ENCODE measurements at regions not wholly inside any gene's neighbourhood (a gene's known extent, or its start where the extent isn't known, plus 50 kb on each side); places are given as distances from the start of the nearest gene placed in this dataset.

DNA sequence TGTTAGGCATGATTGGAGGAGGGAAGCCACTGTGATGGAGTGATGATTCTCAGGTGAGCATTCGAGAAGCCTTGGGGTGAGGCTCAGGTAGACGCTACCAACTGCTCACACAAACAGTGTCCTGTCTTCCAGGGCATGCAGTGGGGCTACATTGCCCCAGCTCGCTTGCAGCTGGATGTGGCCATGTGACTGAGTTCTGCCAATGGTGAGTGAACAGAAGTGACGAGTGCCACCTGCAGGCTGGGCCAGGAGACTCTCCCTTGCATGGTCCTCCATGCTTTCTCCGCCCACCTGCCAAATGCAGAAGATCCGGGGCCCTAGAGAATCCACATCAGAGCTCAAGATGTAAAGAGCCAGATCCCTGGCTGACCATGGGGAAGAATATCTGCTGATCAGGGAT is 195.9 kb downstream of the BCR start:
- intact Hi-C loops (cut with micrococcal nuclease; ENCODE audit: unreplicated experiment): no loop called here
- no peak overlapping the region for H3K4me3 ChIP-seq (replicated peaks in 1 of 3; ENCODE audit: insufficient read depth in 1 of 3, low read depth in 2 of 3, low read length in 3 of 3)
- no peaks in the 10 kb centered on the region for H3K9me3 ChIP-seq (ENCODE audit: low read length)
- 6% methylated on average over 3 of the region's 6 CpGs for WGBS (ENCODE audit: low lambda C conversion rate)
- in situ Hi-C loops (cut with HindIII; ENCODE audit: extremely low pct_ligation_motif_present, low pct_unique_long_range_greater_than_20kb): loop anchor here (25.0 kb wide), 1 partner anchor 414 kb away; no protein-coding TSS in a partner anchor
- ChIA-PET POLR2A (no interaction called here), CTCF (ENCODE audit: low intra/inter-chr PET ratio, low total read pairs) (interaction anchor here (1.2 kb wide), 1 partner anchor 60 kb away, joined by 3 read pairs; no protein-coding TSS in a partner anchor)
- H3K27ac ChIP-seq (ENCODE audit: extremely low read length, insufficient read depth, low read length): no peak overlapping the region
- FAIRE-seq: no peak
- H3K4me1 ChIP-seq (ENCODE audit: insufficient read depth, low read length): no peaks in the 10 kb centered on the region
- H2AFZ ChIP-seq (ENCODE audit: low read length): no peak overlapping the region
- H3K36me3 ChIP-seq (replicated peaks in 1 of 2; ENCODE audit: control insufficient read depth in 1 of 2, insufficient read depth in 2 of 2, low read length in 2 of 2): no peaks in the 10 kb centered on the region
- no peaks in the 10 kb centered on the region for H3K79me2 ChIP-seq (ENCODE audit: insufficient read depth, low read length)
- ATAC-seq: peak; percentile 83
- no TSS peak for BruUV-seq (replicated peaks)
- H3K4me2 ChIP-seq (ENCODE audit: low read depth, low read length): no peak overlapping the region
- no peaks in the 10 kb centered on the region; a peak in 1 of 5 replicates for H3K27me3 ChIP-seq (ENCODE audit: control insufficient read depth in 1 of 2, insufficient read depth in 2 of 2, low read length in 2 of 2)
- H4K20me1 ChIP-seq (ENCODE audit: insufficient read depth, low read length): no peaks in the 10 kb centered on the region
- H3K9ac ChIP-seq (ENCODE audit: insufficient read depth, low read depth, low read length): no peak overlapping the region
- peak; percentile 18 for DNase-seq (ENCODE audit: low spot score)
- TF ChIP-seq, protein P1, sequence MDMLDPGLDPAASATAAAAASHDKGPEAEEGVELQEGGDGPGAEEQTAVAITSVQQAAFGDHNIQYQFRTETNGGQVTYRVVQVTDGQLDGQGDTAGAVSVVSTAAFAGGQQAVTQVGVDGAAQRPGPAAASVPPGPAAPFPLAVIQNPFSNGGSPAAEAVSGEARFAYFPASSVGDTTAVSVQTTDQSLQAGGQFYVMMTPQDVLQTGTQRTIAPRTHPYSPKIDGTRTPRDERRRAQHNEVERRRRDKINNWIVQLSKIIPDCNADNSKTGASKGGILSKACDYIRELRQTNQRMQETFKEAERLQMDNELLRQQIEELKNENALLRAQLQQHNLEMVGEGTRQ (IDR thresholded peaks at IDR 0.05; ENCODE audit: low read depth, low read length): peak; percentile 76
- TF ChIP-seq, protein P1 (CRISPR knock-in tag; IDR thresholded peaks at IDR 0.05; ENCODE audit: borderline replicate concordance): peak; percentile 85; the same call in 1 of the 2 replicates
- TF ChIP-seq ZNF180 (CRISPR knock-in tag; IDR thresholded peaks at IDR 0.05; ENCODE audit: borderline replicate concordance, low read depth) (no peak), ZNF337 (CRISPR knock-in tag; IDR thresholded peaks at IDR 0.05; ENCODE audit: borderline replicate concordance, low read depth) (no peak), ESRRA (CRISPR knock-in tag; IDR thresholded peaks at IDR 0.05; ENCODE audit: low read depth) (no peak), ZBTB2 (CRISPR knock-in tag; IDR thresholded peaks at IDR 0.05; ENCODE audit: low read depth) (no peak), ZNF317 (CRISPR knock-in tag; IDR thresholded peaks at IDR 0.05) (no peak), RFX1 (IDR thresholded peaks at IDR 0.05) (no peak), ZNF556 (CRISPR knock-in tag; IDR thresholded peaks at IDR 0.05; ENCODE audit: borderline replicate concordance) (no peak), NFYC (CRISPR knock-in tag; IDR thresholded peaks at IDR 0.05) (peak; percentile 78), ZNF549 (CRISPR knock-in tag; IDR thresholded peaks at IDR 0.05) (no peak), ELF1 (CRISPR knock-in tag; IDR thresholded peaks at IDR 0.05) (no peak)
- TF ChIP-seq, protein P2, sequence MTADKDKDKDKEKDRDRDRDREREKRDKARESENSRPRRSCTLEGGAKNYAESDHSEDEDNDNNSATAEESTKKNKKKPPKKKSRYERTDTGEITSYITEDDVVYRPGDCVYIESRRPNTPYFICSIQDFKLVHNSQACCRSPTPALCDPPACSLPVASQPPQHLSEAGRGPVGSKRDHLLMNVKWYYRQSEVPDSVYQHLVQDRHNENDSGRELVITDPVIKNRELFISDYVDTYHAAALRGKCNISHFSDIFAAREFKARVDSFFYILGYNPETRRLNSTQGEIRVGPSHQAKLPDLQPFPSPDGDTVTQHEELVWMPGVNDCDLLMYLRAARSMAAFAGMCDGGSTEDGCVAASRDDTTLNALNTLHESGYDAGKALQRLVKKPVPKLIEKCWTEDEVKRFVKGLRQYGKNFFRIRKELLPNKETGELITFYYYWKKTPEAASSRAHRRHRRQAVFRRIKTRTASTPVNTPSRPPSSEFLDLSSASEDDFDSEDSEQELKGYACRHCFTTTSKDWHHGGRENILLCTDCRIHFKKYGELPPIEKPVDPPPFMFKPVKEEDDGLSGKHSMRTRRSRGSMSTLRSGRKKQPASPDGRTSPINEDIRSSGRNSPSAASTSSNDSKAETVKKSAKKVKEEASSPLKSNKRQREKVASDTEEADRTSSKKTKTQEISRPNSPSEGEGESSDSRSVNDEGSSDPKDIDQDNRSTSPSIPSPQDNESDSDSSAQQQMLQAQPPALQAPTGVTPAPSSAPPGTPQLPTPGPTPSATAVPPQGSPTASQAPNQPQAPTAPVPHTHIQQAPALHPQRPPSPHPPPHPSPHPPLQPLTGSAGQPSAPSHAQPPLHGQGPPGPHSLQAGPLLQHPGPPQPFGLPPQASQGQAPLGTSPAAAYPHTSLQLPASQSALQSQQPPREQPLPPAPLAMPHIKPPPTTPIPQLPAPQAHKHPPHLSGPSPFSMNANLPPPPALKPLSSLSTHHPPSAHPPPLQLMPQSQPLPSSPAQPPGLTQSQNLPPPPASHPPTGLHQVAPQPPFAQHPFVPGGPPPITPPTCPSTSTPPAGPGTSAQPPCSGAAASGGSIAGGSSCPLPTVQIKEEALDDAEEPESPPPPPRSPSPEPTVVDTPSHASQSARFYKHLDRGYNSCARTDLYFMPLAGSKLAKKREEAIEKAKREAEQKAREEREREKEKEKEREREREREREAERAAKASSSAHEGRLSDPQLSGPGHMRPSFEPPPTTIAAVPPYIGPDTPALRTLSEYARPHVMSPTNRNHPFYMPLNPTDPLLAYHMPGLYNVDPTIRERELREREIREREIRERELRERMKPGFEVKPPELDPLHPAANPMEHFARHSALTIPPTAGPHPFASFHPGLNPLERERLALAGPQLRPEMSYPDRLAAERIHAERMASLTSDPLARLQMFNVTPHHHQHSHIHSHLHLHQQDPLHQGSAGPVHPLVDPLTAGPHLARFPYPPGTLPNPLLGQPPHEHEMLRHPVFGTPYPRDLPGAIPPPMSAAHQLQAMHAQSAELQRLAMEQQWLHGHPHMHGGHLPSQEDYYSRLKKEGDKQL (CRISPR knock-in tag; IDR thresholded peaks at IDR 0.05; ENCODE audit: low read depth): no peak
- TF ChIP-seq, protein P3, sequence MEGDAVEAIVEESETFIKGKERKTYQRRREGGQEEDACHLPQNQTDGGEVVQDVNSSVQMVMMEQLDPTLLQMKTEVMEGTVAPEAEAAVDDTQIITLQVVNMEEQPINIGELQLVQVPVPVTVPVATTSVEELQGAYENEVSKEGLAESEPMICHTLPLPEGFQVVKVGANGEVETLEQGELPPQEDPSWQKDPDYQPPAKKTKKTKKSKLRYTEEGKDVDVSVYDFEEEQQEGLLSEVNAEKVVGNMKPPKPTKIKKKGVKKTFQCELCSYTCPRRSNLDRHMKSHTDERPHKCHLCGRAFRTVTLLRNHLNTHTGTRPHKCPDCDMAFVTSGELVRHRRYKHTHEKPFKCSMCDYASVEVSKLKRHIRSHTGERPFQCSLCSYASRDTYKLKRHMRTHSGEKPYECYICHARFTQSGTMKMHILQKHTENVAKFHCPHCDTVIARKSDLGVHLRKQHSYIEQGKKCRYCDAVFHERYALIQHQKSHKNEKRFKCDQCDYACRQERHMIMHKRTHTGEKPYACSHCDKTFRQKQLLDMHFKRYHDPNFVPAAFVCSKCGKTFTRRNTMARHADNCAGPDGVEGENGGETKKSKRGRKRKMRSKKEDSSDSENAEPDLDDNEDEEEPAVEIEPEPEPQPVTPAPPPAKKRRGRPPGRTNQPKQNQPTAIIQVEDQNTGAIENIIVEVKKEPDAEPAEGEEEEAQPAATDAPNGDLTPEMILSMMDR (CRISPR knock-in tag; IDR thresholded peaks at IDR 0.05): peak; percentile 64
- TF ChIP-seq, protein P4, sequence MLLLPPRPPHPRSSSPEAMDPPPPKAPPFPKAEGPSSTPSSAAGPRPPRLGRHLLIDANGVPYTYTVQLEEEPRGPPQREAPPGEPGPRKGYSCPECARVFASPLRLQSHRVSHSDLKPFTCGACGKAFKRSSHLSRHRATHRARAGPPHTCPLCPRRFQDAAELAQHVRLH (CRISPR knock-in tag; IDR thresholded peaks at IDR 0.05; ENCODE audit: borderline replicate concordance, low read depth): no peak
